Activated T-cell treated with anti-CD3 and anti-CD28 coated beads, Interleukin-2, amount 50 U/mL, for 4 hours (primary cell): ENCODE measurements at regions not wholly inside any gene's neighbourhood (a gene's known extent, or its start where the extent isn't known, plus 50 kb on each side); places are given as distances from the start of the nearest gene placed in this dataset.

Source experiments
- ATAC-seq, 2 donors: fragments of 200-7000 bp; cut with Tn5 transposase; one replicate each; pipeline ENCODE4 v1.10.0; 2021
- DNase-seq: peaks from one replicate; pipeline ENCODE4 v3.0.0-alpha.2; 2020
- H3K27me3 Mint-ChIP-seq: one replicate; pipeline ENCODE4 v1.8.0; 2021; ENCODE audit warnings: low read depth, mixed read lengths
- H3K36me3 Mint-ChIP-seq: one replicate; pipeline ENCODE4 v1.8.0; 2022; ENCODE audit warnings: mixed read lengths; ENCODE audit not compliant: insufficient read depth
- H3K4me1 Mint-ChIP-seq: one replicate; pipeline ENCODE4 v1.8.0; 2021; ENCODE audit warnings: low read depth, mixed read lengths
- H3K4me3 Mint-ChIP-seq: one replicate; pipeline ENCODE4 v1.8.0; 2021; ENCODE audit warnings: mild to moderate bottlenecking, moderate library complexity, mixed read lengths
- H3K9me3 Mint-ChIP-seq: one replicate; pipeline ENCODE4 v1.8.0; 2021; ENCODE audit warnings: mixed read lengths

- H3K9me3 Mint-ChIP-seq: peaks cover 4% of the 10 kb centered on the region
- no peaks in the 10 kb centered on the region for H3K36me3 Mint-ChIP-seq
- ATAC-seq: no peak
- no peak for DNase-seq
- no peaks in the 10 kb centered on the region for H3K4me1 Mint-ChIP-seq
- H3K4me3 Mint-ChIP-seq: no peak overlapping the region
- H3K27me3 Mint-ChIP-seq: no peaks in the 10 kb centered on the region
Observed at GRCh38 chr2:62425684-62426083, 80.3 kb downstream of the TMEM17 start.

- Mint-ChIP-seq H3K36me3 (no peaks in the 10 kb centered on the region), H3K4me1 (no peaks in the 10 kb centered on the region), H3K4me3 (no peak overlapping the region), H3K27me3 (no peaks in the 10 kb centered on the region), H3K9me3 (no peaks in the 10 kb centered on the region)
- no peak for ATAC-seq
- DNase-seq: no peak
Observed at GRCh38 chr2:62424899-62425298, 81.1 kb downstream of the TMEM17 start.

- Mint-ChIP-seq H3K36me3 (no peaks in the 10 kb centered on the region), H3K4me3 (no peak overlapping the region), H3K4me1 (no peaks in the 10 kb centered on the region), H3K9me3 (peaks cover 4% of the 10 kb centered on the region), H3K27me3 (peaks cover 1% of the 10 kb centered on the region)
- no peak for ATAC-seq
- DNase-seq: no peak
Observed at GRCh38 chr2:62423883-62424458, 82.0 kb downstream of the TMEM17 start.

- Mint-ChIP-seq H3K4me3 (no peak overlapping the region), H3K9me3 (peaks cover 9% of the 10 kb centered on the region), H3K36me3 (no peaks in the 10 kb centered on the region), H3K27me3 (peaks cover 1% of the 10 kb centered on the region), H3K4me1 (no peaks in the 10 kb centered on the region)
- no peak for DNase-seq
- ATAC-seq: no peak
Observed at GRCh38 chr2:62423235-62423634, 82.8 kb downstream of the TMEM17 start.

DNA sequence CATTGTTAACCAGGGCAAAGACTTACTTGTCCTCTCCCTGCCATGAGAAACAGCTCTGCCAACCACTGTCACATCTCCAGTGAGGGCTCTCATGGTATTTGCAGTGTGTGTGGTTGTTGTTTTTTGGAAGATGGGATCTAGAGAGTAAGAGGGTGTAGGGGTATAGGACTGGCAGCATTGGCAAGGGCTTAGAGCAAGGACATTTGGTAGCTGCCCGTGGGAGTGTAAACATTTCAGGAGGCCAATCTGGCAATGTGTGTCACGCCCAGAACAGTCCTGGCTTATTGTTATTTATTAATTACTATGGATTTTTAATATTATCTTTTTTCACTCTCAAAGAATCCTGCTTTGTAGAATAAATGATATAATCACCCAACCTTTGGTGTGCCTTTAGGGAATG lies 90.5 kb downstream of the TMEM17 start:
- Mint-ChIP-seq H3K36me3 (no peaks in the 10 kb centered on the region), H3K4me3 (no peak overlapping the region)

DNA sequence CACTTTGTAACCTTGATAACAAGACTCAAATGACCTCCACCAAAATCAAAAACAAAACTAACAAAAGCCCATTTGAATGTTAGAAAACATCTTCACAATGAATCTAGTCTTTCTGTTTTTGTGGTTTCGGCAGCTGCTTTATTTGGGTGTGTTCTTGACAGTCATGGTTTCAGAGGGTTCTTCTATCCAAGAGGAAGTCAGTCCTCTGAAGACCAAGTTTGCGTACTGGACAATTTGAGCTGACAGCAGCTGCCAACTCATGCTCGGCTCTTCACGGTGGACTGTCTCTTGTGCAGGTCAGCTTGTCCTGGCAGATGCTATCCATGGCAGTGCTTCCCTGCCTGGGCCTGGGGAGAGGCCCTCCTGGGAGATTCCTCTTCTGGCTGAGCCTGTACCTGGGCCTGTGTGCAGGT lies 91.0 kb downstream of the TMEM17 start:
- Mint-ChIP-seq H3K36me3 (no peaks in the 10 kb centered on the region), H3K9me3 (peaks cover 9% of the 10 kb centered on the region), H3K27me3 (peaks cover 6% of the 10 kb centered on the region), H3K4me1 (no peaks in the 10 kb centered on the region), H3K4me3 (no peak overlapping the region)
- ATAC-seq (no peak), DNase-seq (no peak)

More for the DNA sequence above, 90.5 kb downstream of the TMEM17 start:
- H3K27me3 Mint-ChIP-seq: peaks cover 6% of the 10 kb centered on the region
- no peaks in the 10 kb centered on the region for H3K4me1 Mint-ChIP-seq
- DNase-seq (no peak), ATAC-seq (no peak)
- H3K9me3 Mint-ChIP-seq: peaks cover 9% of the 10 kb centered on the region

- no peak for ATAC-seq
- no peak overlapping the region for H3K4me3 Mint-ChIP-seq
- no peaks in the 10 kb centered on the region for H3K9me3 Mint-ChIP-seq
- DNase-seq: no peak
- peaks cover 4% of the 10 kb centered on the region for H3K27me3 Mint-ChIP-seq
- H3K4me1 Mint-ChIP-seq: no peaks in the 10 kb centered on the region
- H3K36me3 Mint-ChIP-seq: no peaks in the 10 kb centered on the region
Observed at GRCh38 chr2:62413116-62413663, 92.8 kb downstream of the TMEM17 start.

DNA sequence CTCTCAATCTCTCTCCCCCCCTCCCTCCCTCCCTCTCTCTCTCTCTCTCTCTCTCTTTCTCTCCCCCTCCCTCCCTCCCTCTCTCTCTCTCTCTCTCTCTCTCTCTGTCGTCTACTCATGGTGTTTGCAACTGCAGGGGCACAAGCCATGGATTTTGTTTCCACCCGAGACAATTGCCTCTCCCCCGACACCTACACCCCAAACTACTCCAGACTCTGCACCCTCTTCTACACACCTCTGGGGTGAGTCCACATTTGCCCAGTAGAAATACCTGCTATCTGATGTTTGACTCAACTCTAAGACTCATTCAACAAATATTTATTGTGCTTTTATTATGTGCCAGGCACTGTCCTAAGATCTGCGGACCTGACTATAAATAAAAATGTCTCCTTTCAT lies 93.7 kb downstream of the TMEM17 start:
- Mint-ChIP-seq H3K4me3 (no peak overlapping the region), H3K27me3 (peaks cover 4% of the 10 kb centered on the region), H3K36me3 (no peaks in the 10 kb centered on the region), H3K9me3 (no peaks in the 10 kb centered on the region), H3K4me1 (no peaks in the 10 kb centered on the region)
- DNase-seq: no peak
- ATAC-seq: peak in 1 of 2 donors; percentile 21

DNA sequence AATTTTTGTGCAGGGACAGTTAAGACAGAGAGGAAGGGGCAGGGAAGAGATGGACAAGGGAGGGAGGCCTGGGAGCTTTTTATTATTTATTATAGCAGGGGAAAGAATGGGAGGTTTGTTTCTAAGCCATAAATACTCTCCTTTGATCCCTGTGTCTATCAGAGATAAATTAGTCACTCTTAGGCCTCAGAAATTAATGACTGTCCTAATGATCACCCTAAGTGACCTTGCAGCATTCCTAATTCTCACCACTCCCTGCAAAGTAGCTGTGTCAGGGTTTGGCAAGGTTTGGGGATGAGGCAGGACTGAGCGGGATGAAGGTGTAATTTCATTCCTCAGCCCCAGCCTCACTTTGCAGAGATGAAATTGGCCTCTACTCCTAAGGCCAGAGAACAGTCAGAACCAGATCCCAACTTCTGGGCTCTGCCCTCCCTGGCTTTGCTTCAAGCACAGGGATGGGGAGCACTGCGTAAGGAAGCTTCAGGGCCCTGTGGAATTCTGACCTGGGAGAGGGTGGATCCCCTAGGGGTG lies 95.0 kb downstream of the TMEM17 start:
- DNase-seq (no peak), ATAC-seq (no peak)
- Mint-ChIP-seq H3K9me3 (no peaks in the 10 kb centered on the region), H3K4me1 (no peaks in the 10 kb centered on the region), H3K36me3 (no peaks in the 10 kb centered on the region), H3K4me3 (no peak overlapping the region), H3K27me3 (peaks cover 4% of the 10 kb centered on the region)

DNA sequence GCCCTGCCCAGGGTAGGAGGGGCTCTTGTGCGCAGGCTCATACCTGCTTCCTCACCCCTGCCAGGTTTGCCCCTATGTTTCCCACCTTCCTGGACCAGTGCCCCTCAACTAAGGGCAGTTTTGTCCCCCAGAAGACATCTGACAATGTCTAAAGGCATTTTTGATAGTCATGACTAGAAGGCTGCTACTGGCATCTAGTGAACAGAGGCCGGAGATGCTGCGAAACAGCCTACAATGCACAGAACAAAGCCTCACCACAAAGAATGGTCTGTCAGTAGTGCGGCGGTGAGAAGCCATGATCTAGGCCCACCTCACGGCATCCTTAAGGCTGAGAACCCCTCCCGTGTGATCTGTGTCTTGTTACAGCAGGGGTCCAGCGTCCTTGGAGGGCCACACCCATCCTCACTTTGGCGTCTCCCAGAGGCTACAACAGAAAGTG lies 96.0 kb downstream of the TMEM17 start:
- DNase-seq: no peak

GRCh38 chr2:62409442-62409841 lies 96.6 kb downstream of the TMEM17 start:
- Mint-ChIP-seq H3K9me3 (no peaks in the 10 kb centered on the region), H3K27me3 (no peaks in the 10 kb centered on the region), H3K4me3 (no peak overlapping the region), H3K36me3 (no peaks in the 10 kb centered on the region), H3K4me1 (no peaks in the 10 kb centered on the region)
- ATAC-seq (no peak), DNase-seq (no peak)

More for the DNA sequence above, 96.0 kb downstream of the TMEM17 start:
- H3K4me3 Mint-ChIP-seq: no peak overlapping the region
- no peaks in the 10 kb centered on the region for H3K9me3 Mint-ChIP-seq
- no peaks in the 10 kb centered on the region for H3K36me3 Mint-ChIP-seq
- no peaks in the 10 kb centered on the region for H3K27me3 Mint-ChIP-seq
- H3K4me1 Mint-ChIP-seq: no peaks in the 10 kb centered on the region
- ATAC-seq: no peak

- H3K9me3 Mint-ChIP-seq: no peaks in the 10 kb centered on the region
- ATAC-seq: no peak
- no peaks in the 10 kb centered on the region for H3K27me3 Mint-ChIP-seq
- no peak overlapping the region for H3K4me3 Mint-ChIP-seq
- no peaks in the 10 kb centered on the region for H3K36me3 Mint-ChIP-seq
- H3K4me1 Mint-ChIP-seq: no peaks in the 10 kb centered on the region
- DNase-seq: no peak
Observed at GRCh38 chr2:62408241-62408677, 97.7 kb downstream of the TMEM17 start.

DNA sequence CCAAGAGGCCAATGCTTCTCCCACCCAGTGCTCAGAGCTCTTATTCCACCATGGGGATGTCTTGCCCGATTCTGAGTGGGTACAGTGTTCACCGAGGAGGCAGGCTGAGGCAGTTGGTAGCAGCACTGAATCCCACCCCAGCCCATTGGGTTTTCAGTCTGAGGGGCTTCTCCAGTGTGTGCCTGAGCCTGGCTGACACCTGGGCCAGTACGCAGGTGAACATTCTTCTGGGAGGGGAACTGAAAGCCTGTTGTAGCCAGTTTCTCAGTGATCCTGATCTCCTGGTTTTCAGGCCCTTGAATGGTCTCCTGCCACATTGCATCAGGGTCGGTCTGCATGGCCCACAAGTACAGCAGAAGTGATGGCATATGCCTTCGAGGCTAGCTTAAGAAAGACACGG lies 98.2 kb downstream of the TMEM17 start:
- no peaks in the 10 kb centered on the region for H3K9me3 Mint-ChIP-seq
- DNase-seq (no peak), ATAC-seq (no peak)
- H3K27me3 Mint-ChIP-seq: no peaks in the 10 kb centered on the region
- no peak overlapping the region for H3K4me3 Mint-ChIP-seq
- no peaks in the 10 kb centered on the region for H3K4me1 Mint-ChIP-seq
- H3K36me3 Mint-ChIP-seq: no peaks in the 10 kb centered on the region

- H3K9me3 Mint-ChIP-seq: no peaks in the 10 kb centered on the region
- H3K4me3 Mint-ChIP-seq: no peak overlapping the region
- H3K27me3 Mint-ChIP-seq: no peaks in the 10 kb centered on the region
- DNase-seq: no peak
- ATAC-seq: no peak
- no peaks in the 10 kb centered on the region for H3K4me1 Mint-ChIP-seq
- no peaks in the 10 kb centered on the region for H3K36me3 Mint-ChIP-seq
Observed at GRCh38 chr2:62407401-62407800, 98.6 kb downstream of the TMEM17 start.

GRCh38 chr2:62406573-62407043 lies 99.4 kb downstream of the TMEM17 start:
- no peak overlapping the region for H3K4me3 Mint-ChIP-seq
- H3K36me3 Mint-ChIP-seq: no peaks in the 10 kb centered on the region
- DNase-seq: no peak
- no peaks in the 10 kb centered on the region for H3K27me3 Mint-ChIP-seq
- no peaks in the 10 kb centered on the region for H3K4me1 Mint-ChIP-seq
- ATAC-seq: no peak
- no peaks in the 10 kb centered on the region for H3K9me3 Mint-ChIP-seq
